H9 (cell line): ENCODE measurements at regions not wholly inside any gene's neighbourhood (a gene's known extent, or its start where the extent isn't known, plus 50 kb on each side); places are given as distances from the start of the nearest gene placed in this dataset.

Experiments used
- DNase-seq: peaks from one replicate; pipeline ENCODE4 v3.0.0-alpha.2; 2017
- H2AFZ ChIP-seq: one replicate; pipeline ENCODE4 v1.6.1; 2013; ENCODE audit warnings: mild to moderate bottlenecking, low read length, control low read depth, moderate library complexity
- H2AK5ac ChIP-seq: 2 replicates; pipeline ENCODE4 v1.6.1; 2013; ENCODE audit warnings: low read length, control low read depth, mixed read lengths; ENCODE audit not compliant: insufficient read length
- H2BK120ac ChIP-seq: one replicate; pipeline ENCODE4 v1.6.1; 2013; ENCODE audit warnings: low read depth, mild to moderate bottlenecking, low read length, control low read depth, inconsistent platforms; ENCODE audit not compliant: poor library complexity, severe bottlenecking
- H2BK12ac ChIP-seq: 2 replicates; pipeline ENCODE4 v1.6.1; 2013; ENCODE audit warnings: low read length, control low read depth, mixed read lengths, low read depth; ENCODE audit not compliant: insufficient read length
- H2BK15ac ChIP-seq: 2 replicates; pipeline ENCODE4 v1.6.1; 2013; ENCODE audit warnings: low read depth, low read length, control low read depth
- H2BK20ac ChIP-seq: one replicate; pipeline ENCODE4 v1.6.1; 2013; ENCODE audit warnings: low read depth, mild to moderate bottlenecking, low read length, control low read depth, inconsistent platforms; ENCODE audit not compliant: poor library complexity, severe bottlenecking
- H2BK5ac ChIP-seq: 2 replicates; pipeline ENCODE4 v1.6.1; 2013; ENCODE audit warnings: low read length, control low read depth, mixed read lengths; ENCODE audit not compliant: insufficient read length
- H3K14ac ChIP-seq: 2 replicates; pipeline ENCODE4 v1.6.1; 2013; ENCODE audit warnings: low read length, control low read depth; ENCODE audit not compliant: insufficient read depth
- H3K18ac ChIP-seq: 2 replicates; pipeline ENCODE4 v1.6.1; 2013; ENCODE audit warnings: low read depth, mild to moderate bottlenecking, mixed read lengths, low read length, control low read depth; ENCODE audit not compliant: insufficient read length
- H3K23ac ChIP-seq: 2 replicates; pipeline ENCODE4 v1.6.1; 2013; ENCODE audit warnings: low read length, control low read depth, mixed read lengths, low read depth; ENCODE audit not compliant: insufficient read length
- H3K23me2 ChIP-seq: 2 replicates; pipeline ENCODE4 v1.6.1; 2013; ENCODE audit warnings: low read depth, mild to moderate bottlenecking, mixed read lengths, low read length, control low read depth; ENCODE audit not compliant: insufficient read length, poor library complexity, severe bottlenecking
- H3K27ac ChIP-seq: 2 replicates; pipeline ENCODE4 v1.5.1; 2013; ENCODE audit warnings: low read length, control low read depth, mixed read lengths, low read depth; ENCODE audit not compliant: insufficient read length
- H3K27me3 ChIP-seq: 2 replicates; pipeline ENCODE4 v1.6.1; 2013; ENCODE audit warnings: low read length, control low read depth, inconsistent platforms; ENCODE audit not compliant: insufficient read depth
- H3K4ac ChIP-seq: 2 replicates; pipeline ENCODE4 v1.6.1; 2013; ENCODE audit warnings: low read depth, mild to moderate bottlenecking, control low read depth, inconsistent platforms, low read length, moderate library complexity
- H3K4me1 ChIP-seq: 2 replicates; pipeline ENCODE4 v1.6.1; 2013; ENCODE audit warnings: low read length, control low read depth, inconsistent platforms; ENCODE audit not compliant: insufficient read depth
- H3K4me2 ChIP-seq: 2 replicates; pipeline ENCODE4 v1.6.1; 2013; ENCODE audit warnings: low read length, control low read depth, mixed read lengths; ENCODE audit not compliant: insufficient read length, insufficient read depth
- H3K56ac ChIP-seq: 2 replicates; pipeline ENCODE4 v1.6.1; 2013; ENCODE audit warnings: low read depth, mild to moderate bottlenecking, mixed read lengths, low read length, control low read depth; ENCODE audit not compliant: insufficient read length
- H3K79me1 ChIP-seq: 2 replicates; pipeline ENCODE4 v1.6.1; 2013; ENCODE audit warnings: low read depth, mild to moderate bottlenecking, moderate library complexity, low read length, control low read depth, inconsistent platforms; ENCODE audit not compliant: insufficient read depth, poor library complexity, severe bottlenecking
- H3K79me2 ChIP-seq: 2 replicates; pipeline ENCODE4 v1.6.1; 2013; ENCODE audit warnings: low read length, control low read depth, inconsistent platforms; ENCODE audit not compliant: insufficient read depth
- H3K9ac ChIP-seq: 2 replicates; pipeline ENCODE4 v1.6.1; 2013; ENCODE audit warnings: low read length, control low read depth, mixed read lengths; ENCODE audit not compliant: insufficient read length; ENCODE audit errors: extremely low read depth
- H3K9me3 ChIP-seq: one replicate; pipeline ENCODE4 v1.6.1; 2013; ENCODE audit warnings: low read depth, low read length, inconsistent platforms; ENCODE audit not compliant: control insufficient read depth
- H3T11ph ChIP-seq: one replicate; pipeline ENCODE4 v1.6.1; 2013; ENCODE audit warnings: mild to moderate bottlenecking, low read length, control low read depth, inconsistent platforms
- H4K20me1 ChIP-seq: one replicate; pipeline ENCODE4 v1.6.1; 2013; ENCODE audit not compliant: control insufficient read depth, insufficient read length, insufficient read depth
- H4K5ac ChIP-seq: 2 replicates; pipeline ENCODE4 v1.6.1; 2013; ENCODE audit warnings: low read depth, mild to moderate bottlenecking, mixed read lengths, low read length, control low read depth; ENCODE audit not compliant: insufficient read length
- H4K8ac ChIP-seq: replicated peaks from 2 replicates; pipeline ENCODE4 v1.6.1; 2013; ENCODE audit warnings: low read length, control low read depth, mixed read lengths, low read depth; ENCODE audit not compliant: insufficient read length
- H4K91ac ChIP-seq: 2 replicates; pipeline ENCODE4 v1.6.1; 2013; ENCODE audit warnings: low read depth, mild to moderate bottlenecking, moderate library complexity, mixed read lengths, low read length, control low read depth; ENCODE audit not compliant: insufficient read length
- H3K27ac Mint-ChIP-seq, 3 experiments: 2 replicates in 2 of 3; 3 replicates in 1 of 3; pipeline ENCODE4 v1.8.0; 2020 to 2021; ENCODE audit warnings: mixed read lengths in 3 of 3, mild to moderate bottlenecking in 1 of 3, moderate library complexity in 1 of 3
- H3K27me3 Mint-ChIP-seq: 2 replicates; pipeline ENCODE4 v1.8.0; 2021; ENCODE audit warnings: low read depth, mild to moderate bottlenecking, moderate library complexity, mixed read lengths
- H3K36me3 Mint-ChIP-seq, 3 experiments: 2 replicates in 2 of 3; 3 replicates in 1 of 3; pipeline ENCODE4 v1.8.0; 2020 to 2021; ENCODE audit warnings: low read depth in 3 of 3, mixed read lengths in 3 of 3; ENCODE audit not compliant: insufficient read depth in 1 of 3
- H3K4me1 Mint-ChIP-seq, 2 experiments: 2 replicates each; pipeline ENCODE4 v1.8.0; 2020; ENCODE audit warnings: mixed read lengths in 2 of 2
- H3K4me3 Mint-ChIP-seq, 2 experiments: 2 replicates in 1 of 2; 3 replicates in 1 of 2; pipeline ENCODE4 v1.8.0; 2020 to 2021; ENCODE audit warnings: mild to moderate bottlenecking in 2 of 2, mixed read lengths in 2 of 2, moderate library complexity in 1 of 2
- H3K9me3 Mint-ChIP-seq, 2 experiments: 2 replicates in 1 of 2; 3 replicates in 1 of 2; pipeline ENCODE4 v1.8.0; 2020; ENCODE audit warnings: mild to moderate bottlenecking in 2 of 2, mixed read lengths in 2 of 2, moderate library complexity in 1 of 2
- CTCF ChIP-seq: fragments of 200-600 bp; sonication (generic); conservative IDR thresholded peaks from 3 replicates; pipeline ENCODE4 v1.8.0; 2021; ENCODE audit warnings: antibody characterized with exemption, mild to moderate bottlenecking
- WGBS: extraction: QIAGEN DNeasy Blood & Tissue Kit; methylation state at CpG from one replicate; pipeline ENCODE4 v1.1.7; 2013; ENCODE audit warnings: missing lambda C conversion rate, low lambda C conversion rate, mixed read lengths; ENCODE audit not compliant: insufficient read length; ENCODE audit errors: extremely low coverage; 5-methylcytosine and 5-hydroxymethylcytosine counted together

GRCh38 chr7:26076691-26077090, 75.3 kb upstream of the NFE2L3 start:
- Histone ChIP-seq H2AFZ (no peak overlapping the region), H4K5ac (no peak overlapping the region), H2BK20ac (no peak overlapping the region), H3K18ac (no peak overlapping the region), H3K4me2 (no peak overlapping the region), H2AK5ac (no peak overlapping the region), H3K79me1 (no peaks in the 10 kb centered on the region), H3K27me3 (no peaks in the 10 kb centered on the region), H3K79me2 (no peaks in the 10 kb centered on the region), H2BK15ac (no peak overlapping the region), H3K23me2 (no peaks in the 10 kb centered on the region), H3K9me3 (no peaks in the 10 kb centered on the region), H3K4me1 (no peaks in the 10 kb centered on the region; the same call in 1 of the 2 replicates), H3K14ac (no peak overlapping the region), H3K27ac (no peak overlapping the region), H3T11ph (no peak overlapping the region), H2BK5ac (no peak overlapping the region), H3K9ac (no peak overlapping the region), H4K20me1 (no peaks in the 10 kb centered on the region), H3K23ac (no peak overlapping the region), H4K91ac (no peak overlapping the region), H3K56ac (no peak overlapping the region), H2BK12ac (no peak overlapping the region), H2BK120ac (no peak overlapping the region), H3K4ac (no peak overlapping the region), H4K8ac (no peak overlapping the region)
- H3K27me3 Mint-ChIP-seq: peaks cover 1% of the 10 kb centered on the region
- no peak overlapping the region for H3K27ac Mint-ChIP-seq
- no peaks in the 10 kb centered on the region; a peak in 1 of 7 replicates for H3K36me3 Mint-ChIP-seq
- H3K4me3 Mint-ChIP-seq: no peak overlapping the region
- no CpG with 5 or more reads among the region's 6 CpGs for WGBS
- no peaks in the 10 kb centered on the region for H3K9me3 Mint-ChIP-seq
- no peak for DNase-seq
- no peak for TF ChIP-seq CTCF
- peaks cover 29 to 31% of the 10 kb centered on the region in 2 experiments for H3K4me1 Mint-ChIP-seq
